ENCODE measurements at regions not wholly inside any gene's neighbourhood (a gene's known extent, or its start where the extent isn't known, plus 50 kb on each side); places are given as distances from the start of the nearest gene placed in this dataset.

- no peak for TF ChIP-seq CTCF (IDR thresholded peaks at IDR 0.05)
- TF ChIP-seq POLR2A (IDR thresholded peaks at IDR 0.05): no peak
Observed at GRCh38 chr1:67566803-67567377, 118.1 kb upstream of the GADD45A start.
